ENCODE measurements at regions not wholly inside any gene's neighbourhood (a gene's known extent, or its start where the extent isn't known, plus 50 kb on each side); places are given as distances from the start of the nearest gene placed in this dataset.

GRCh38 chr4:130335417-130336194 lies 1239.7 kb downstream of the C4orf33 start:
- DNase-seq (ENCODE audit: low read depth), result no peak
- H3K4me3 ChIP-seq (ENCODE audit: control insufficient read depth, low read depth, low read length), result no peak overlapping the region
- TF ChIP-seq, protein P1, sequence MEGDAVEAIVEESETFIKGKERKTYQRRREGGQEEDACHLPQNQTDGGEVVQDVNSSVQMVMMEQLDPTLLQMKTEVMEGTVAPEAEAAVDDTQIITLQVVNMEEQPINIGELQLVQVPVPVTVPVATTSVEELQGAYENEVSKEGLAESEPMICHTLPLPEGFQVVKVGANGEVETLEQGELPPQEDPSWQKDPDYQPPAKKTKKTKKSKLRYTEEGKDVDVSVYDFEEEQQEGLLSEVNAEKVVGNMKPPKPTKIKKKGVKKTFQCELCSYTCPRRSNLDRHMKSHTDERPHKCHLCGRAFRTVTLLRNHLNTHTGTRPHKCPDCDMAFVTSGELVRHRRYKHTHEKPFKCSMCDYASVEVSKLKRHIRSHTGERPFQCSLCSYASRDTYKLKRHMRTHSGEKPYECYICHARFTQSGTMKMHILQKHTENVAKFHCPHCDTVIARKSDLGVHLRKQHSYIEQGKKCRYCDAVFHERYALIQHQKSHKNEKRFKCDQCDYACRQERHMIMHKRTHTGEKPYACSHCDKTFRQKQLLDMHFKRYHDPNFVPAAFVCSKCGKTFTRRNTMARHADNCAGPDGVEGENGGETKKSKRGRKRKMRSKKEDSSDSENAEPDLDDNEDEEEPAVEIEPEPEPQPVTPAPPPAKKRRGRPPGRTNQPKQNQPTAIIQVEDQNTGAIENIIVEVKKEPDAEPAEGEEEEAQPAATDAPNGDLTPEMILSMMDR (IDR thresholded peaks at IDR 0.05; ENCODE audit: control insufficient read depth, insufficient read depth, low read depth, low read length, missing control alignments), result no peak

DNA sequence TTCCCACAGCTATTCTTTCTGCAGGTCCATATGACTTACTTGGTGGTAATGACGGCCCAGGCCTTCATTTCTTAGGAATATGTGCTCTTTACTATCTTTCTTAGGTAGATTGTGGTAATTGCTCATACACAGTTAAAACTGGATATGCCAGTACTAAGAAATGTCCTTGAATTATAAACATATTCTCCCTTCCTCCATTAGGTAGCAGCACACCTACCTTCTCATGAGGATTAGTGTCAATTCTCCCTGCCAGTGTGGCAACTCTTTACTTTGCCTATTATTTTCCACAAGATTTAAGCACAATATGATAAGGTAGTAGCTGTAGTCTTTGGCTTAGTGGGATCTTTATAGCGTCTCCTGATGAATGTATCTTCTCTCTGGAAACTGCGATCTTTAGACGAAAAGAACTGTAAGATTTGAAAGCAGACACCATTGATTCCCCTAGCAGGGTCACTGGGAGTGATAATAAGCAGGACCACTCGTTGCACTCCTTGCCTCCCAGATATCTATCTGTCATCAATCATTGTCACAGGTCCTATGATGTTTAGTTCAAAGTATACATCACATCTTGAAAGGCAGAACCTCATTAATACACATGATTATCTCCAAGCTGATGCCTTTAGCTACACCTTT lies 1240.7 kb downstream of the C4orf33 start:
- TF ChIP-seq, protein P1 (IDR thresholded peaks at IDR 0.05; ENCODE audit: control insufficient read depth, insufficient read depth, low read depth, low read length, missing control alignments), result peak; percentile 4
- no peak overlapping the region for H3K4me3 ChIP-seq (ENCODE audit: control insufficient read depth, low read depth, low read length)
- DNase-seq (ENCODE audit: low read depth), result no peak

DNA sequence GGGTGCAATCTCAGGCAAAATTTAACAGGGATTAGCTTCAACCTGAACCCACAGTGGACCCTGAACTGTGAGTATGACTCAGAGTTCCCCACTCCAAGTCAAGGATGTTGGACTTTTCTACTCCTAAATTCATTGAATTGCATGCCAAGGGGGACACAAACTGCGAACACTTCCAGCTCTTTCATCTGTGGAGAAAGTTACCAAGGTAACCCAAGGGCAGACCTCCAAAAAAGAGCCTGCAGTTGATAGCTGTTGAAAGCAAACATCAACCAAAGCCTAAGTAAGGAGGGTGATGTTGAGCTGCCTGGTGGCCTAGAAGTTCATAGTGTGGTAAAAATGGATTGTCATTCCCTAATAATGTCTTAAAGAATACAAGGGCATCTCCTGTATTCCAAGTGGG lies 1242.9 kb downstream of the C4orf33 start:
- no peak overlapping the region for H3K4me3 ChIP-seq (ENCODE audit: control insufficient read depth, low read depth, low read length)
- TF ChIP-seq, protein P1 (IDR thresholded peaks at IDR 0.05; ENCODE audit: control insufficient read depth, insufficient read depth, low read depth, low read length, missing control alignments), result no peak
- DNase-seq (ENCODE audit: low read depth), result no peak

GRCh38 chr4:130349745-130350144 lies 1253.8 kb downstream of the C4orf33 start:
- TF ChIP-seq, protein P1 (IDR thresholded peaks at IDR 0.05; ENCODE audit: control insufficient read depth, insufficient read depth, low read depth, low read length, missing control alignments), result no peak
- no peak overlapping the region for H3K4me3 ChIP-seq (ENCODE audit: control insufficient read depth, low read depth, low read length)
- no peak for DNase-seq (ENCODE audit: low read depth)

DNA sequence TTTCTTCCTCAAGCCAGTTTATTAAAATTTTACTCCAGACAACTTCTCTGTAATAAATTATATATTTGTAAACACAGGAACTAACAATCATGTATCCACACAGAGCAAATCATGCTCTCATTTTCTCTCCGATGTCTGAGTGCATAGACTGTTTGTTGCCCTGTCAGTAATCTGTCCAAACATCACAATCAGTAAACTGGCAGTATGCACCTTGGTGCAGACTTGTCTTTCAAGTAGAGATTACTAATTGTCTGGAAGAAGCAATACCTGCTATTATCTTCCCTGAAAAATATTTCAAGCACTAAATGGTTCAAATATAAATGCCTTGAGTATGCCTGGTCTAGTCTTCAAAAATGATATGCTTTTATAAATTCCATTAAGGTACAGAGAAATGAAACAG lies 1260.9 kb downstream of the C4orf33 start:
- no peak for DNase-seq (ENCODE audit: low read depth)
- TF ChIP-seq, protein P1 (IDR thresholded peaks at IDR 0.05; ENCODE audit: control insufficient read depth, insufficient read depth, low read depth, low read length, missing control alignments), result no peak
- H3K4me3 ChIP-seq (ENCODE audit: control insufficient read depth, low read depth, low read length), result no peak overlapping the region

- no peak for DNase-seq (ENCODE audit: low read depth)
- TF ChIP-seq, protein P1 (IDR thresholded peaks at IDR 0.05; ENCODE audit: control insufficient read depth, insufficient read depth, low read depth, low read length, missing control alignments), result no peak
- no peak overlapping the region for H3K4me3 ChIP-seq (ENCODE audit: control insufficient read depth, low read depth, low read length)
These were observed 1263.6 kb downstream of the C4orf33 start for GRCh38 chr4:130359542-130359941.
